RWPE2 (cell line): ENCODE measurements at regions not wholly inside any gene's neighbourhood (a gene's known extent, or its start where the extent isn't known, plus 50 kb on each side); places are given as distances from the start of the nearest gene placed in this dataset.

Experiments
- ATAC-seq: fragments of 200-7000 bp; cut with Tn5 transposase; 3 replicates; pipeline ENCODE4 v1.9.1; 2021; ENCODE audit warnings: low read depth
- DNase-seq: peaks from one replicate; pipeline ENCODE4 v3.0.0-alpha.2; 2020; ENCODE audit warnings: low spot score
- H3K27ac ChIP-seq: fragments of 450-650 bp; 2 replicates; pipeline ENCODE4 v1.5.1; 2017; ENCODE audit warnings: mild to moderate bottlenecking; ENCODE audit not compliant: poor library complexity, severe bottlenecking
- H3K27me3 ChIP-seq: fragments of 250-450 bp; sonication (Bioruptor Pico); 2 replicates; pipeline ENCODE4 v1.5.1; 2021; ENCODE audit warnings: mild to moderate bottlenecking, moderate library complexity; ENCODE audit not compliant: insufficient read depth, poor library complexity, severe bottlenecking
- H3K36me3 ChIP-seq: fragments of 250-450 bp; sonication (Bioruptor Pico); 2 replicates; pipeline ENCODE4 v1.5.1; 2020; ENCODE audit warnings: low read depth, mild to moderate bottlenecking, moderate library complexity
- H3K4me1 ChIP-seq: fragments of 250-450 bp; sonication (Bioruptor Pico); 2 replicates; pipeline ENCODE4 v1.5.1; 2021; ENCODE audit warnings: mild to moderate bottlenecking, moderate library complexity; ENCODE audit not compliant: insufficient read depth, poor library complexity, severe bottlenecking
- H3K4me3 ChIP-seq: fragments of 250-450 bp; sonication (Bioruptor Pico); 2 replicates; pipeline ENCODE4 v1.5.1; 2021; ENCODE audit warnings: mild to moderate bottlenecking, moderate library complexity; ENCODE audit not compliant: severe bottlenecking
- H3K9me3 ChIP-seq: fragments of 250-450 bp; sonication (Bioruptor Pico); 2 replicates; pipeline ENCODE4 v1.5.1; 2021; ENCODE audit warnings: mild to moderate bottlenecking, moderate library complexity; ENCODE audit not compliant: severe bottlenecking
- TF ChIP-seq, protein P1 (sequence below): fragments of 450-650 bp; IDR thresholded peaks from one replicate; pipeline ENCODE4 v1.5.1; 2017; ENCODE audit warnings: mild to moderate bottlenecking, moderate library complexity; ENCODE audit not compliant: poor library complexity, severe bottlenecking

DNA sequence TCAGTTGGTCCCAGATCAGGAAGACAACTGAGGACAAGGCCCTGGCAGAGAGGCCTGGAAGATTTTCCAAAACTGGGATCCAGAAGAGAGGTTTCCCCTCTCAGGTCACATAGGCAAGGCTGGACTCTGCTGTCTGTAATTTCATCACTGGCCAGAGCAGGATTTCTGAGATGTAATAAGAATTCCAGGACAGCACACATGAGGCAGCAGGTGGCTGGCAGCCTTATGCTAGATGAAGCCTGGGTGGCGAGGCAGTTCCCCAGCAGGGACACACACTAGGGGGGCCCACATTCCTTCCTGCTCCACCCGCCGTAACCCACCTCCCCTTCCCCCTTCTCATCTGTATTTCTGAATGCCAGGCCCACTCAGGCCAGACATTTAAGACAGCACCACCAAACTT, 98.6 kb downstream of the HNRNPLL start:
- DNase-seq (no peak), ATAC-seq (no peak)
- Histone ChIP-seq H3K36me3 (no peaks in the 10 kb centered on the region), H3K4me1 (no peaks in the 10 kb centered on the region), H3K27ac (no peak overlapping the region), H3K9me3 (no peaks in the 10 kb centered on the region), H3K27me3 (no peaks in the 10 kb centered on the region), H3K4me3 (no peak overlapping the region)
- TF ChIP-seq, protein P1, sequence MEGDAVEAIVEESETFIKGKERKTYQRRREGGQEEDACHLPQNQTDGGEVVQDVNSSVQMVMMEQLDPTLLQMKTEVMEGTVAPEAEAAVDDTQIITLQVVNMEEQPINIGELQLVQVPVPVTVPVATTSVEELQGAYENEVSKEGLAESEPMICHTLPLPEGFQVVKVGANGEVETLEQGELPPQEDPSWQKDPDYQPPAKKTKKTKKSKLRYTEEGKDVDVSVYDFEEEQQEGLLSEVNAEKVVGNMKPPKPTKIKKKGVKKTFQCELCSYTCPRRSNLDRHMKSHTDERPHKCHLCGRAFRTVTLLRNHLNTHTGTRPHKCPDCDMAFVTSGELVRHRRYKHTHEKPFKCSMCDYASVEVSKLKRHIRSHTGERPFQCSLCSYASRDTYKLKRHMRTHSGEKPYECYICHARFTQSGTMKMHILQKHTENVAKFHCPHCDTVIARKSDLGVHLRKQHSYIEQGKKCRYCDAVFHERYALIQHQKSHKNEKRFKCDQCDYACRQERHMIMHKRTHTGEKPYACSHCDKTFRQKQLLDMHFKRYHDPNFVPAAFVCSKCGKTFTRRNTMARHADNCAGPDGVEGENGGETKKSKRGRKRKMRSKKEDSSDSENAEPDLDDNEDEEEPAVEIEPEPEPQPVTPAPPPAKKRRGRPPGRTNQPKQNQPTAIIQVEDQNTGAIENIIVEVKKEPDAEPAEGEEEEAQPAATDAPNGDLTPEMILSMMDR, result no peak

DNA sequence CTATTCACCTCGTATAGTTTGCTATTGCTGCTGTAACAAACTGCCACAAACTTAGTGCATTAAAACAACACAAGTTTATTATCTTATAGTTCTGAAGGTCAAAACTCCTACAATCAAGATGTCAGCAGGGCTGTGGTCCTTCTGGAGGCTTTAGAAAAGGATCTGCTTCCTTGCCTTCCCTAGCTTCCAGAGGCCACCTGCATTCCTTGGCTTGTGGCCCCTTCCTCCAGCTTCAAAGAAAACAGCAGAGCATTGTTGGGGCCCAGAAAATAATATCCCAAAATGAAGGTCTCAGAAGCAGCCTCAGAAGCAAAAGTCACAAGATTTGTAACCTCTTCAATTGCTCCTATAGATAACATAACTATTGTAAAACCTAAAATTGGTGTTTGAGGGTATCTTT, 100.6 kb downstream of the HNRNPLL start:
- Histone ChIP-seq H3K27ac (no peak overlapping the region), H3K4me3 (no peak overlapping the region), H3K4me1 (no peaks in the 10 kb centered on the region), H3K27me3 (no peaks in the 10 kb centered on the region), H3K9me3 (no peaks in the 10 kb centered on the region), H3K36me3 (no peaks in the 10 kb centered on the region)
- DNase-seq, result no peak
- no peak for ATAC-seq
- TF ChIP-seq, protein P1, result no peak

DNA sequence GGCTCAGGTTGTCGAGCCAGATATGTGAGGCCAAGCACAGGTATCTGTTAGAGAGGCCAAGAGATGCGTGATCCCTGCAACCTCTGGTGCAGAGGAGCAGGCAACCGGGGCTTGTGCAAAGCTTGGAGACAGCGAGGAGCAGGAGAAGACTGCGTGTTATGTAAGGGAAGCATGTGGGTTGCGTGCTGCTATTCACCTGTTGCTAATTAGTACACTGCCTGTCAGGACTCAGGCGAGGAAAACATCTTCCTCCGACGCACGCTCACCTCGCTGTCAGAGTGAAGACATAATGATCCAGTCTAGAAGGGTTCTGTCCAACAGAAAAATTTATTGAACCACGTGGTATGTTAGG, 102.5 kb downstream of the HNRNPLL start:
- DNase-seq, result no peak
- Histone ChIP-seq H3K27ac (no peak overlapping the region), H3K36me3 (no peaks in the 10 kb centered on the region), H3K9me3 (no peaks in the 10 kb centered on the region), H3K4me3 (no peak overlapping the region), H3K27me3 (no peaks in the 10 kb centered on the region), H3K4me1 (no peaks in the 10 kb centered on the region)
- ATAC-seq, result no peak
- TF ChIP-seq, protein P1, result no peak

DNA sequence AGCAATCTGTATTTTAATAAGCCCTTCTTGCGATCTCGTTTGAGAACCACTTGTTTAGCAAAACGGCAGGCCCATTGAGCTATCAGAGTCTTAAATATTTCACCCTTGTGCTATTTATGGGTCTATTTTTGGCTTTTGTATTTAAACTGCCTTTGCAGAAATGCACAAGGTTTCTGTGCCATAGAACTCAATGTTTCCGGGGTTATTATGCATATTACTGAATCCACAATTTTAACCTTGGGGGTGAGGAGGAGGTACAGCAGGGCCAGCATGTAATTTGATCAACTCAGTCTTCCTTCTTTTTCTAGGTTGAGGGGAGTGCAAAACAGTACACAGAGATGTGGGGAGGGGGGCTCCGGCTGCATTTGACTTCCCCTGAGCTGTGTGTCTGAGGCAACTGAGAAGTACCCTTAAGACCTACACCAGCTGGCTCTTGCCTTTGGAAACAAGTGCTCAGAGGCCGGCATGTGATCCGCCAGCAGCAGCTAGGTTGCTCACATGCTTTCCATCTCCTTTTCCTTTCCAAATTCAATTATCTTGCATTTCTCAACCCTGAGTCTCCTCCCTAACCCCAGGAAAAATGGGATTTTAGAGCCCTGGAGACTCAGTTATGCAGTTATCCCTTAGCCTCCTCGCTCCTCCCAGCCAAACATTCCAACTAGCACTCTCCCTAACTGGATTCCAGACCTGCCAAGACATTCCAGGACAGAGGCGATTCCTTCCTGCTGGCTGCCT, 103.0 kb downstream of the HNRNPLL start:
- Histone ChIP-seq H3K27me3 (no peaks in the 10 kb centered on the region), H3K9me3 (no peaks in the 10 kb centered on the region), H3K36me3 (no peaks in the 10 kb centered on the region), H3K4me3 (no peak overlapping the region), H3K4me1 (no peaks in the 10 kb centered on the region), H3K27ac (no peak overlapping the region)
- no peak for DNase-seq
- TF ChIP-seq, protein P1, result no peak
- ATAC-seq, result no peak

DNA sequence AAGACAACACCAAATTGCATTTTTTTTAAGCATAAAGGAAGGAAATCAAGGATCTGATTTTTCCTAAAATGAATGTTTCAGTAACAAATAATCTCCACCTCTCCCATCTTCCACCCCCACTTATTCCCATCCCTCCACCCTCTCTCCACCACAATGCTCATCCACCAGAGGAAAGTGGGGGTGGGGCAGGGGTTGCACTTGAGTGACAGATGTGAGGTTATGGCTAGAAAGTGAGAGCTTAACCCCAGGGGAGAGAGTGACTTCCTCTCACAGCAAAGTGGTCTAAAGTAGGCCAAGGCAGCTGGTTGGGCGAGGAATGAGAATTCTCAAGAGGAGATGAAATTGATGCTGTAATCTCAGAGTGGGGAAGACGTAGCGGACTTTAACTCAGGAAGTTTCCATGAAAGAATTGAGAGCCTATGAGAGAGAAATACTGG, 104.7 kb downstream of the HNRNPLL start:
- no peak overlapping the region for H3K4me3 ChIP-seq
- H3K9me3 ChIP-seq, result no peaks in the 10 kb centered on the region
- H3K4me1 ChIP-seq, result no peaks in the 10 kb centered on the region
- H3K27ac ChIP-seq, result no peak overlapping the region
- ATAC-seq, result no peak
- DNase-seq, result no peak
- H3K36me3 ChIP-seq, result no peaks in the 10 kb centered on the region
- TF ChIP-seq, protein P1, result no peak
- no peaks in the 10 kb centered on the region for H3K27me3 ChIP-seq
